ENCODE measurements at regions not wholly inside any gene's neighbourhood (a gene's known extent, or its start where the extent isn't known, plus 50 kb on each side); places are given as distances from the start of the nearest gene placed in this dataset.

GRCh38 chr18:60059216-60059615 is 159.4 kb downstream of the PMAIP1 start:
- H3K4me1 ChIP-seq (ENCODE audit: insufficient read depth, low read length, poor library complexity, severe bottlenecking), result no peaks in the 10 kb centered on the region
- BruUV-seq (replicated peaks), result no TSS peak

GRCh38 chr18:60053747-60054304 is 154.0 kb downstream of the PMAIP1 start:
- Histone ChIP-seq H3K36me3 (ENCODE audit: insufficient read depth, low read length, poor library complexity, severe bottlenecking) (no peaks in the 10 kb centered on the region), H3K4me3 (ENCODE audit: low read depth, low read length, poor library complexity, severe bottlenecking) (no peak overlapping the region), H3K27ac (ENCODE audit: low read depth, low read length, poor library complexity, severe bottlenecking) (no peak overlapping the region), H3K9me3 (ENCODE audit: low read depth, low read length, poor library complexity, severe bottlenecking) (peaks cover 7% of the 10 kb centered on the region), H3K4me1 (ENCODE audit: insufficient read depth, low read length, poor library complexity, severe bottlenecking) (no peaks in the 10 kb centered on the region), H3K27me3 (replicated peaks; ENCODE audit: insufficient read depth, low read depth, low read length, poor library complexity) (no peaks in the 10 kb centered on the region)
- BruUV-seq (replicated peaks), result no TSS peak
- intact Hi-C loops (cut with micrococcal nuclease; ENCODE audit: unreplicated experiment), result no loop called here
- TF ChIP-seq EZH2 (IDR thresholded peaks at IDR 0.05; ENCODE audit: borderline replicate concordance, low read depth, low read length, poor library complexity, severe bottlenecking) (no peak), CTCF (conservative IDR thresholded peaks at IDR 0.05; ENCODE audit: low read depth, low read length) (no peak)
- ChIA-PET POLR2A (ENCODE audit: low non-redundant PET) (no interaction called here), CTCF (no interaction called here)
- peak; percentile 46 for DNase-seq (ENCODE audit: low spot score)

More at GRCh38 chr18:60059216-60059615, 159.4 kb downstream of the PMAIP1 start:
- no peak for DNase-seq (ENCODE audit: low spot score)
- no peaks in the 10 kb centered on the region for H3K27me3 ChIP-seq (replicated peaks; ENCODE audit: insufficient read depth, low read depth, low read length, poor library complexity)
- H3K9me3 ChIP-seq (ENCODE audit: low read depth, low read length, poor library complexity, severe bottlenecking), result no peaks in the 10 kb centered on the region
- TF ChIP-seq CTCF (conservative IDR thresholded peaks at IDR 0.05; ENCODE audit: low read depth, low read length), result no peak
- no peak for TF ChIP-seq EZH2 (IDR thresholded peaks at IDR 0.05; ENCODE audit: borderline replicate concordance, low read depth, low read length, poor library complexity, severe bottlenecking)
- CTCF ChIA-PET, result no interaction called here
- POLR2A ChIA-PET (ENCODE audit: low non-redundant PET), result no interaction called here
- intact Hi-C loops (cut with micrococcal nuclease; ENCODE audit: unreplicated experiment), result no loop called here
- H3K27ac ChIP-seq (ENCODE audit: low read depth, low read length, poor library complexity, severe bottlenecking), result no peak overlapping the region
- no peaks in the 10 kb centered on the region for H3K36me3 ChIP-seq (ENCODE audit: insufficient read depth, low read length, poor library complexity, severe bottlenecking)
- no peak overlapping the region for H3K4me3 ChIP-seq (ENCODE audit: low read depth, low read length, poor library complexity, severe bottlenecking)

GRCh38 chr18:60050821-60051220 is 151.0 kb downstream of the PMAIP1 start:
- TF ChIP-seq CTCF (conservative IDR thresholded peaks at IDR 0.05; ENCODE audit: low read depth, low read length), result no peak
- no peak for TF ChIP-seq EZH2 (IDR thresholded peaks at IDR 0.05; ENCODE audit: borderline replicate concordance, low read depth, low read length, poor library complexity, severe bottlenecking)
- Histone ChIP-seq H3K27me3 (replicated peaks; ENCODE audit: insufficient read depth, low read depth, low read length, poor library complexity) (no peaks in the 10 kb centered on the region), H3K36me3 (ENCODE audit: insufficient read depth, low read length, poor library complexity, severe bottlenecking) (no peaks in the 10 kb centered on the region), H3K4me3 (ENCODE audit: low read depth, low read length, poor library complexity, severe bottlenecking) (no peak overlapping the region), H3K9me3 (ENCODE audit: low read depth, low read length, poor library complexity, severe bottlenecking) (peaks cover 7% of the 10 kb centered on the region), H3K4me1 (ENCODE audit: insufficient read depth, low read length, poor library complexity, severe bottlenecking) (no peaks in the 10 kb centered on the region), H3K27ac (ENCODE audit: low read depth, low read length, poor library complexity, severe bottlenecking) (no peak overlapping the region)
- no peak for DNase-seq (ENCODE audit: low spot score)
- BruUV-seq (replicated peaks), result no TSS peak
- POLR2A ChIA-PET (ENCODE audit: low non-redundant PET), result no interaction called here
- intact Hi-C loops (cut with micrococcal nuclease; ENCODE audit: unreplicated experiment), result no loop called here
- CTCF ChIA-PET, result no interaction called here

Measured in A673 (cell line).